GM23248 (cell line): ENCODE measurements at regions not wholly inside any gene's neighbourhood (a gene's known extent, or its start where the extent isn't known, plus 50 kb on each side); places are given as distances from the start of the nearest gene placed in this dataset.

ENCODE experiments used
- DNase-seq: peaks from one replicate; pipeline ENCODE4 v3.0.0-alpha.2; 2015
- H2AFZ ChIP-seq: fragments of 200-600 bp; sonication (generic); 2 replicates; pipeline ENCODE4 v1.6.1; 2016; ENCODE audit warnings: antibody characterized with exemption
- H3F3A ChIP-seq: fragments of 200-600 bp; sonication (generic); 2 replicates; pipeline ENCODE4 v1.6.1; 2016; ENCODE audit warnings: mild to moderate bottlenecking, antibody characterized with exemption, mixed run types; ENCODE audit not compliant: insufficient read depth
- H3K27ac ChIP-seq: fragments of 200-600 bp; sonication (generic); 2 replicates; pipeline ENCODE4 v1.5.1; 2016; ENCODE audit warnings: mild to moderate bottlenecking
- H3K27me3 ChIP-seq: fragments of 200-600 bp; sonication (generic); replicated peaks from 2 replicates; pipeline ENCODE4 v1.6.1; 2016; ENCODE audit warnings: mild to moderate bottlenecking; ENCODE audit not compliant: insufficient read depth
- H3K36me3 ChIP-seq: fragments of 200-600 bp; sonication (generic); 2 replicates; pipeline ENCODE4 v1.6.1; 2016; ENCODE audit warnings: low read depth, mild to moderate bottlenecking
- H3K4me1 ChIP-seq: fragments of 200-600 bp; sonication (generic); 2 replicates; pipeline ENCODE4 v1.6.1; 2016; ENCODE audit warnings: mild to moderate bottlenecking; ENCODE audit not compliant: insufficient read depth
- H3K4me2 ChIP-seq: fragments of 200-600 bp; sonication (generic); one replicate; pipeline ENCODE4 v1.6.1; 2016; ENCODE audit warnings: mild to moderate bottlenecking; ENCODE audit not compliant: unreplicated experiment
- H3K4me3 ChIP-seq: fragments of 200-600 bp; sonication (generic); 2 replicates; pipeline ENCODE4 v1.5.1; 2016; ENCODE audit warnings: mild to moderate bottlenecking
- H3K79me2 ChIP-seq: fragments of 200-600 bp; sonication (generic); 2 replicates; pipeline ENCODE4 v1.6.1; 2016; ENCODE audit warnings: mild to moderate bottlenecking; ENCODE audit not compliant: insufficient read depth
- H3K9ac ChIP-seq: fragments of 200-600 bp; sonication (generic); 2 replicates; pipeline ENCODE4 v1.6.1; 2016; ENCODE audit warnings: mild to moderate bottlenecking
- H3K9me2 ChIP-seq: fragments of 200-600 bp; sonication (generic); 2 replicates; pipeline ENCODE4 v1.6.1; 2016; ENCODE audit warnings: mixed run types, mild to moderate bottlenecking, moderate library complexity; ENCODE audit not compliant: insufficient read depth
- H3K9me3 ChIP-seq: fragments of 200-600 bp; sonication (generic); one replicate; pipeline ENCODE4 v1.6.1; 2017; ENCODE audit warnings: low read depth
- H4K20me1 ChIP-seq: fragments of 200-600 bp; sonication (generic); 2 replicates; pipeline ENCODE4 v1.6.0; 2016; ENCODE audit not compliant: insufficient read depth
- EZH2 ChIP-seq: fragments of 200-600 bp; sonication (generic); IDR thresholded peaks from 2 replicates; pipeline ENCODE4 v1.6.1; 2018; ENCODE audit warnings: antibody characterized with exemption, mild to moderate bottlenecking; ENCODE audit not compliant: insufficient read depth, poor library complexity, severe bottlenecking
- EZH2phosphoT487 ChIP-seq: fragments of 200-600 bp; sonication (generic); IDR thresholded peaks from 2 replicates; pipeline ENCODE4 v1.6.1; 2018; ENCODE audit warnings: antibody characterized with exemption, moderate library complexity, mild to moderate bottlenecking, low read depth; ENCODE audit not compliant: insufficient read depth
- WGBS, 2 experiments: methylation state at CpG; one replicate each; pipeline ENCODE4 v1.1.6; 2015 to 2017; ENCODE audit warnings: low lambda C conversion rate in 2 of 2, low coverage in 1 of 2; ENCODE audit errors: missing lambda C conversion rate in 2 of 2; 5-methylcytosine and 5-hydroxymethylcytosine counted together
- in situ Hi-C: fragments of 300-500 bp; cut with MboI; formaldehyde crosslinking; loops from 2 replicates; pipeline ENCODE4 v1.15.0; 2020

DNA sequence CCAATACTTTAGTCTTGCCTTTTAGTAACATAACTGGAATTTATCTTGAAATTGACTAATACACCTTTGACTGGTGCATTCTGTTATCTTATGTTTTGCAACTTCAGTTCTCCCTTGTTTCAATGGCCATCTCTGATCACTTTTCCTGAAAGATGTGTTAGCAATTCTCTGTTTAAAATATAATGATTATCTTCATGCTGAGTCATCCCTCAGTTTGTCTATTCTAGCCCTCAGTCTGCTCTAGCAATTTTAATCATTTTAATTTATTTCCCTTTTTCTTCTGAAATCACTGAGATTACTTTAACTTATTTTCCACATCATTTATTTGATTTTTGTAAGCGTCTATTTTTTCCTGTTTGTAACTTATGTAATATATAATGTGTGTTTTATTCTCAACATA, 221.9 kb upstream of the PDGFD start:
- Histone ChIP-seq H3K4me2 (no peak overlapping the region), H3K9me2 (no peaks in the 10 kb centered on the region), H3F3A (no peaks in the 10 kb centered on the region), H3K4me3 (no peak overlapping the region), H3K9ac (no peak overlapping the region), H3K4me1 (no peaks in the 10 kb centered on the region), H3K27me3 (no peaks in the 10 kb centered on the region), H2AFZ (no peak overlapping the region), H3K36me3 (no peaks in the 10 kb centered on the region), H4K20me1 (no peaks in the 10 kb centered on the region), H3K9me3 (no peaks in the 10 kb centered on the region), H3K79me2 (no peaks in the 10 kb centered on the region), H3K27ac (no peak overlapping the region)
- in situ Hi-C loops: no loop called here
- WGBS, 2 experiments: 60 to 71% methylated on average over 1 of the region's 1 CpG
- no peak for DNase-seq
- TF ChIP-seq EZH2: no peak
- TF ChIP-seq EZH2phosphoT487: no peak

DNA sequence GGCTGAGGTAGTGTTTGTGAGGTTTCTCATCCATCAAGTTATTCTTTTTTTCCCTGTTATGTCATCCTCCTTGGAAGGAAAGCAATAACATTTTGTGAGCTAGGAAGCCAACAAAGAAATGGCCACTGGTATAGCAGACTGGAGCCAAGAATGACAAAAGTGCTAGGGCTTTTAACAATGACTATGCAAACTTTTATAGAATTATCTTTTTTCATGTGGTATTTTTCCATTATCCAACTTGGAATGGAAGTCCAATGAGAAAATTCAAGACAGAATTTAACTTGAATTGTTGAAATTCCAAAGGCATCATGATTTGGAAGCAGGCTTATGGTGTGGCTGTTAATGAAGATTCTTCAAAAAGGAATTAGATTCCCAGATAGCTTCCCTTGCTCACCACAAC, 216.4 kb upstream of the PDGFD start:
- Histone ChIP-seq H3K4me2 (no peak overlapping the region), H3K36me3 (no peaks in the 10 kb centered on the region), H3K27ac (no peak overlapping the region), H3K9me2 (no peaks in the 10 kb centered on the region), H3K27me3 (no peaks in the 10 kb centered on the region), H3K9ac (no peak overlapping the region), H3F3A (no peaks in the 10 kb centered on the region), H3K9me3 (no peaks in the 10 kb centered on the region), H3K4me3 (no peak overlapping the region), H2AFZ (no peak overlapping the region), H3K79me2 (no peaks in the 10 kb centered on the region), H3K4me1 (no peaks in the 10 kb centered on the region), H4K20me1 (no peaks in the 10 kb centered on the region)
- no peak for TF ChIP-seq EZH2phosphoT487
- DNase-seq: no peak
- in situ Hi-C loops: no loop called here

DNA sequence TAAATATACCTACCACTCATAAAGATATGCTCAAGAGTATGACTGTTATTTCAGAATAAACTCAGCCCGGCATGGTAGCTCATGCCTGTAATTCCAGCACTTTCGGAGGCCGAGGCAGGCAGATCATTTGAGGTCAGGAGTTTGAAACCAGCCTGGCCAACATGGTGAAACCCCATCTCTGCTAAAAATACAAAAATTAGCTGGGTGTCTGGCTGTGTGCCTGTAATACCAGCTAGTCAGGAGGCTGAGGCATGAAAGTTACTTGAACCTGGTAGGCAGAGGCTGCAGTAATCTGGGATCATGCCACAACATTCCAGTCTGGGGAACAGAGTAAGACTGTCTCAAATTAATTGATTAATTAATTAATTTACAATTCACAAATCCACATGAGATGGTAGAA, 208.2 kb upstream of the PDGFD start:
- TF ChIP-seq EZH2 (no peak), EZH2phosphoT487 (no peak)
- Histone ChIP-seq H3K4me1 (no peaks in the 10 kb centered on the region), H2AFZ (no peak overlapping the region), H3K9me2 (no peaks in the 10 kb centered on the region), H3K27me3 (no peaks in the 10 kb centered on the region), H3K36me3 (no peaks in the 10 kb centered on the region), H4K20me1 (no peaks in the 10 kb centered on the region), H3K79me2 (no peaks in the 10 kb centered on the region), H3K9ac (no peak overlapping the region), H3K4me3 (no peak overlapping the region), H3K27ac (no peak overlapping the region), H3K4me2 (no peak overlapping the region), H3F3A (no peaks in the 10 kb centered on the region), H3K9me3 (no peaks in the 10 kb centered on the region)
- WGBS, 2 experiments: 8 to 19% methylated on average over 3 of the region's 3 CpGs
- no peak for DNase-seq
- in situ Hi-C loops: no loop called here

DNA sequence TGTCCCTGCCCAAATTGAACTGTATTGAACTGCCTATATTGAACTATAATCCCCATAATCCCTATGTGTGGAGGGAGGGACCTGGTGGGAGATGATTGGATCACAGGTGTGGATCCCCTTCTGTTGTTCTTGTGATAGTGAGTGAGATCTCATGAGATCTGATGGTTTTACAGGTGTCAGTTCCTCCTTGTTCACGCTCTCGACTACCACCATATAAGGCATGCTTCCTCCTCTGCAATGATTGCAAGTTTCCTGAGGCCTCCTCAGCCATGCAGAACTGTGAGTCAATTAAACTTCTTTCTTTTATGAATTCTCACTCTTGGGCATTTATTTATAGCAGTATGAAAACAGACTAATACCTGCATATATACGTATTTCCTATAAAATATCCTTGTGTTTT, 206.5 kb upstream of the PDGFD start:
- Histone ChIP-seq H3K27me3 (no peaks in the 10 kb centered on the region), H3F3A (no peaks in the 10 kb centered on the region), H3K4me2 (no peak overlapping the region), H3K27ac (no peak overlapping the region), H3K36me3 (no peaks in the 10 kb centered on the region), H3K4me3 (no peak overlapping the region), H4K20me1 (no peaks in the 10 kb centered on the region; the same call in 1 of the 2 replicates), H3K9me2 (no peaks in the 10 kb centered on the region), H3K9ac (no peak overlapping the region), H3K9me3 (no peaks in the 10 kb centered on the region), H3K79me2 (no peaks in the 10 kb centered on the region), H2AFZ (no peak overlapping the region), H3K4me1 (no peaks in the 10 kb centered on the region)
- TF ChIP-seq EZH2: no peak
- no peak for TF ChIP-seq EZH2phosphoT487
- WGBS, 2 experiments: 16 to 29% methylated on average over 3 of the region's 3 CpGs
- in situ Hi-C loops: no loop called here
- no peak for DNase-seq

DNA sequence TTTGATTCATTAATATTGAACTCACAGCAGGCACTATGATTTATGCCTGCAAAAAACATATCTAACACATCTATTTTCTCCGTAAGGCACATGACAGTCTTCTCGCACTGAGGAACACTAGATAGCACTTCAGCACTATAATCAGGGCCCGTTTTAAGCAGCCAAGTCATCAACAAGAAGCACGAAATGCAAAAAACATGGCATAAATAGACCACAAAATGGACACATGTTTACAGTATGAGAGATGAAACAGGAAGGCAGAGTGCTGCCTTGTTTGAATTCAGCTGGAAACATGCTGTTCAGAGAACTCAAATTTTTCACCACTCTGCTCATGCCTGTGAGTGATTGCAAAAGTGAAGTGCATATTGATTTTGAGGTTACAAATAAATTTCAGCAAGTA, 205.8 kb upstream of the PDGFD start:
- Histone ChIP-seq H3K9me2 (no peaks in the 10 kb centered on the region), H2AFZ (no peak overlapping the region), H4K20me1 (no peaks in the 10 kb centered on the region; the same call in 1 of the 2 replicates), H3K4me1 (no peaks in the 10 kb centered on the region), H3K27me3 (no peaks in the 10 kb centered on the region), H3K9me3 (no peaks in the 10 kb centered on the region), H3K27ac (no peak overlapping the region), H3K9ac (no peak overlapping the region), H3K4me2 (no peak overlapping the region), H3K79me2 (no peaks in the 10 kb centered on the region), H3K4me3 (no peak overlapping the region), H3K36me3 (no peaks in the 10 kb centered on the region), H3F3A (no peaks in the 10 kb centered on the region)
- in situ Hi-C loops: no loop called here
- WGBS, 2 experiments: 32 to 46% methylated on average over 4 of the region's 4 CpGs
- no peak for DNase-seq
- TF ChIP-seq EZH2phosphoT487 (no peak), EZH2 (no peak)
